Tibial nerve (tissue), 4 donors: ENCODE measurements at regions not wholly inside any gene's neighbourhood (a gene's known extent, or its start where the extent isn't known, plus 50 kb on each side); places are given as distances from the start of the nearest gene placed in this dataset.

Experiments used
- DNase-seq, 2 donors: peaks; one replicate each; pipeline ENCODE4 v3.0.0-alpha.2; 2019; ENCODE audit warnings: low spot score in 2 of 2
- H3K27ac ChIP-seq, 4 donors: fragments of 200-600 bp; sonication (generic) in 3 of 4; one replicate each; pipeline ENCODE4 v1.5.1; 2017 to 2019; ENCODE audit warnings: mild to moderate bottlenecking in 1 of 4
- H3K27me3 ChIP-seq, 2 donors: fragments of 200-600 bp; sonication (generic) in 1 of 2; one replicate each; pipeline versions ENCODE4 v1.5.1 to v1.6.0; 2017 to 2019
- H3K36me3 ChIP-seq, 3 donors: fragments of 200-600 bp; sonication (generic); one replicate each; pipeline ENCODE4 v1.5.1; 2018 to 2019
- H3K4me1 ChIP-seq, 4 donors: fragments of 200-600 bp; sonication (generic) in 3 of 4; one replicate each; pipeline ENCODE4 v1.5.1; 2017 to 2019
- H3K4me3 ChIP-seq, 4 donors: fragments of 200-600 bp; sonication (generic) in 3 of 4; one replicate each; pipeline ENCODE4 v1.5.1; 2017 to 2019; ENCODE audit warnings: mild to moderate bottlenecking in 1 of 4, moderate library complexity in 1 of 4
- H3K9me3 ChIP-seq, 4 donors: fragments of 200-600 bp; sonication (generic) in 3 of 4; one replicate each; pipeline ENCODE4 v1.5.1; 2017 to 2019
- EP300 ChIP-seq, 2 donors: sonication (generic); formaldehyde crosslinking; IDR thresholded peaks; one replicate each; pipeline ENCODE4 v1.6.1; 2017; ENCODE audit warnings: antibody characterized with exemption in 2 of 2, mild to moderate bottlenecking in 1 of 2
- POLR2A ChIP-seq, 2 donors: fragments of 450-650 bp; IDR thresholded peaks; one replicate each; pipeline ENCODE4 v1.6.1; 2017; ENCODE audit warnings: antibody characterized with exemption in 2 of 2, mild to moderate bottlenecking in 2 of 2, moderate library complexity in 2 of 2
- WGBS, 2 donors: methylation state at CpG; one replicate each; pipeline ENCODE4 v1.1.5; 2018; 5-methylcytosine and 5-hydroxymethylcytosine counted together
- TF ChIP-seq, protein P1 (sequence below), 5 experiments: fragments of 200-600 bp in 3 of 5; fragments of 450-650 bp in 2 of 5; sonication (generic) in 3 of 5; IDR thresholded peaks; one replicate each; pipeline ENCODE4 v1.5.1; 2016 to 2019; ENCODE audit warnings: antibody characterized with exemption in 5 of 5, mild to moderate bottlenecking in 3 of 5, moderate library complexity in 2 of 5

DNA sequence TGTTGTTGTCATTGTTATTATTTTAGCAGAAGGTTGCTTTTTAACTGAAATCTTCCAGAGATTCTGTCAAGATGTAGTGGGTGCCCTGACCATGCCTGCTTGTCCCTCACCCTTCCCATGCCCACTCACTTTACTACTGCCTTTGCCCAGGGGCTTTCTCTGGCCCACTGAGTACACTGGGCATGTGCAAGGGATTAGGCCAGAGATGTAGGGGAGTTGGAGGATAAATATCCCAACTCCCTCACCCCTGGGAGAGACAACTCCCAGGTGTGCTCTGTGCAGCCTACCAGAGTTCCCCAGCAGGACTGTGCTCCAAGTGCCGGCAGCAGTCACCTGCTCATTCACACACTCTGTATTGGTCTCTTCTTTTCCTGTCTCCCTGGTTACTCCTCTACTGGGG is 559.1 kb downstream of the MIAT start:
- Histone ChIP-seq H3K9me3 (no peaks in the 10 kb centered on the region), H3K4me3 (no peak overlapping the region), H3K4me1 (peaks cover 0 to 17% (median 2%) of the 10 kb centered on the region in 4 donors), H3K36me3 (no peaks in the 10 kb centered on the region), H3K27me3 (peaks cover 0 to 2% of the 10 kb centered on the region in 2 donors), H3K27ac (no peak overlapping the region)
- no peak for TF ChIP-seq POLR2A (IDR thresholded peaks at IDR 0.05)
- TF ChIP-seq EP300 (IDR thresholded peaks at IDR 0.05), result no peak
- TF ChIP-seq, protein P1, sequence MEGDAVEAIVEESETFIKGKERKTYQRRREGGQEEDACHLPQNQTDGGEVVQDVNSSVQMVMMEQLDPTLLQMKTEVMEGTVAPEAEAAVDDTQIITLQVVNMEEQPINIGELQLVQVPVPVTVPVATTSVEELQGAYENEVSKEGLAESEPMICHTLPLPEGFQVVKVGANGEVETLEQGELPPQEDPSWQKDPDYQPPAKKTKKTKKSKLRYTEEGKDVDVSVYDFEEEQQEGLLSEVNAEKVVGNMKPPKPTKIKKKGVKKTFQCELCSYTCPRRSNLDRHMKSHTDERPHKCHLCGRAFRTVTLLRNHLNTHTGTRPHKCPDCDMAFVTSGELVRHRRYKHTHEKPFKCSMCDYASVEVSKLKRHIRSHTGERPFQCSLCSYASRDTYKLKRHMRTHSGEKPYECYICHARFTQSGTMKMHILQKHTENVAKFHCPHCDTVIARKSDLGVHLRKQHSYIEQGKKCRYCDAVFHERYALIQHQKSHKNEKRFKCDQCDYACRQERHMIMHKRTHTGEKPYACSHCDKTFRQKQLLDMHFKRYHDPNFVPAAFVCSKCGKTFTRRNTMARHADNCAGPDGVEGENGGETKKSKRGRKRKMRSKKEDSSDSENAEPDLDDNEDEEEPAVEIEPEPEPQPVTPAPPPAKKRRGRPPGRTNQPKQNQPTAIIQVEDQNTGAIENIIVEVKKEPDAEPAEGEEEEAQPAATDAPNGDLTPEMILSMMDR (IDR thresholded peaks at IDR 0.05), result no peak
- DNase-seq, result no peak
- 70 to 82% methylated on average over 1 of the region's 1 CpG for WGBS, 2 donors

DNA sequence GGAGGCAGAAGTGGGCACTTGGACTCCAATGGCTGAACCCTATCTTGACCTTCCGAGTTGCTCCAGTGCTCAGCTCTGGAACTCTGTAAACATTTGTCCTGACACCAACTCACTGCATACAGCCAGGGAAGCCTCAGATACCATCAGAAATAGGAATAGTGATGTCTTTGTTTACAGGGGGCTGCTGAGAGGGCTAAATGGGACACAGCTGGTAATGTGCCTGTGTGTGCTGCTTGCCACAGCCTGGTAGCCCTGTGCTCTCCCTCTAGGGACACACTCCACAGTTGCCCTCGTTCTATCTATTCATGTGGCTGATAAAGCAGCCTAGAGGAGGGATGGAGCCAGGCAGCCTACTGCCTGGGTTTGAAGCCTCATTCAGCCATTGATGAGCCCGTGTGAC is 559.8 kb downstream of the MIAT start:
- WGBS, 2 donors, result 63% methylated on average over 3 of the region's 3 CpGs
- no peak overlapping the region for H3K4me3 ChIP-seq
- no peaks in the 10 kb centered on the region for H3K9me3 ChIP-seq
- peaks cover 0 to 17% (median 2%) of the 10 kb centered on the region in 4 donors for H3K4me1 ChIP-seq
- H3K27ac ChIP-seq, result no peak overlapping the region
- H3K36me3 ChIP-seq, result no peaks in the 10 kb centered on the region
- TF ChIP-seq POLR2A (IDR thresholded peaks at IDR 0.05) (no peak), EP300 (IDR thresholded peaks at IDR 0.05) (no peak)
- TF ChIP-seq, protein P1 (IDR thresholded peaks at IDR 0.05), result no peak
- DNase-seq, result no peak
- H3K27me3 ChIP-seq, result peaks cover 0 to 3% of the 10 kb centered on the region in 2 donors

DNA sequence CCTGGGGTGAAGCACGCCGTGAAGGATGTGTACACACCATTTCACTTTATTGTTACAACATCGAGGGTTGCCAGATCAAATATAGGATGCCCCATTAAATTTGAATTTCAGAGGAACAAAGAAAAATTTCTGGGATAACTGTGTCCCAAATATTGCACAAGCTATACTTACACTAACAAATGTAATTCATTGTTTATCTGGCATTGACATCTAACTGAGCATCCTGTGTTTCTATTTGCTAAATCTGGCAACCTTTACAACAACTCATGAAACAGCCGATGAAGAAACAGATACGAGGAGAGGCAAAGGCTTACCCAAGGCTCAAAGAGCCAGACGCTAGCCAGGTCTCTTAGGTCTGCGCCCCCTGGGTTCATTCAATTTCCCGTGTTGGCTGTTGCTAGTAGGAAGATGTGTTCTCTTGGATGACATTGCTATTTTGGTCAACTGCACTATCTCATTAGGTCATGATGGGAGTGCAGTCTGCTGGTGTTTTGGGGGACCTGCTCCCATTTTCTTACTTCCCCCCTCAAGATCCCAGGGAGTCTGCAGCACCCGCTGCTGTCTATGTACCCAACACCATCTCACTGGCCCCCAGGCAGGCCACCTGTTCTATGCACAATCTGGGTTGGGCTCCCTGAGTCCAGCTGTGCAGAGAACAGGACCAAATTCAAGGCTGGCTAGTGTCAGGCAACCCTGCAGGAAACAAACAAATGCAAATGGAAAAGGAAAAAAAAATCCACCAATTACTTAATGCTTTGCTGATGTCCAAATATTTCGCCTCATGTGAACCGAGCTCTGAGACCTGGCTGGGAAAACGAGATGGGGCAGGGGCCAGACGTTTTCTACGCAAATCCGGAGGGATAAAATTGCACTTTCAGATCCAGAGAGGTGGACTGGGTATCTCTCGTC is 560.9 kb downstream of the MIAT start:
- 67 to 72% methylated on average over 16 of the region's 16 CpGs for WGBS, 2 donors
- Histone ChIP-seq H3K27me3 (peaks cover 0 to 3% of the 10 kb centered on the region in 2 donors), H3K4me3 (no peak overlapping the region), H3K36me3 (no peaks in the 10 kb centered on the region), H3K9me3 (peaks cover 0 to 3% (median under 1%) of the 10 kb centered on the region in 4 donors), H3K4me1 (peaks cover 0 to 11% (median 2%) of the 10 kb centered on the region in 4 donors), H3K27ac (peak overlapping the region in 1 of 4 donors; percentile 66)
- TF ChIP-seq, protein P1 (IDR thresholded peaks at IDR 0.05), result no peak
- peak in 1 of 2 donors; percentile 10 for TF ChIP-seq EP300 (IDR thresholded peaks at IDR 0.05)
- DNase-seq, result no peak

DNA sequence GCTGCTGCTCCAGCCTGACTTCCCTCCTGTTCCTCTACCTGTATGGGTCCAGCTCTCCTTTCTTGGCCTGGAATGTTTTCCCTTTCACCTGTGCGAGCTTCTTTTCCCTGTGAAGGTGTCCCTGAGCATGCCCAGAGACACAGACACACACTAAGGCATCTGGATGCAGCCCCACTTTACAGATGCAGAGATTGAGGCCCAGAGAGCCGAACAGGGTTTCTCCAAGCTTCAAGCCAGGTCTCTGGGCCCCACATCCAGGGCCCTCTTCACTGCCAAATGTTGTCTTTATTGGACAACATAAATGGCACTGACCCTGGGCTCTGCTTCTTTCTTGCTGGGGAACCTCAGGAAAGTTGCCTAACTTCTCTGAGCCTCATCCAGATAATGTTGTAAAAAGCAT is 561.6 kb downstream of the MIAT start:
- peaks cover 0 to 3% of the 10 kb centered on the region in 2 donors for H3K27me3 ChIP-seq
- 92 to 95% methylated on average over 2 of the region's 2 CpGs for WGBS, 2 donors
- no peaks in the 10 kb centered on the region for H3K36me3 ChIP-seq
- no peak for DNase-seq
- no peak for TF ChIP-seq POLR2A (IDR thresholded peaks at IDR 0.05)
- no peak for TF ChIP-seq EP300 (IDR thresholded peaks at IDR 0.05)
- TF ChIP-seq, protein P1 (IDR thresholded peaks at IDR 0.05), result no peak
- peaks cover 0 to 6% (median 1%) of the 10 kb centered on the region in 4 donors for H3K9me3 ChIP-seq
- peak overlapping the region in 1 of 4 donors; percentile 66 for H3K27ac ChIP-seq
- H3K4me3 ChIP-seq, result no peak overlapping the region
- peaks cover 0 to 8% (median 0%) of the 10 kb centered on the region in 4 donors for H3K4me1 ChIP-seq

DNA sequence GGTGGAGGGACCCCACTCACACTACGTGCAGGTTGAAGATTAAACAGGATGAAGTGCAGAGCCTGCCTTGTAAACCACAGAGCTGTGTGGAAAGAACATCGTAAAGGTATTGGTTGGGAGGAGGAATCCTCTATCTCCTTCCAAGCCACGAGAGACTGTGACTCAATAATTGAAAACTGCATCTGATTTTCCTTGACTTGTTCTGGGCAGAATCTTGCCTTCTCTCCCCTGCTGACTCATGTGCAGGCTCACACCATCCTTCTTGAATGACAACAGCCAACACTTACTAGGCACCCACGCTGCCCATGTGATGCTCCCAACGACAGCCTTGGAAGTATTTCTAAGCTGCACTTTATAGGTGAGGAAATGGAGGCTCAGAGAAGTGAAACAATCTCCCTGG is 563.0 kb downstream of the MIAT start:
- TF ChIP-seq, protein P1 (IDR thresholded peaks at IDR 0.05), result no peak
- TF ChIP-seq POLR2A (IDR thresholded peaks at IDR 0.05) (no peak), EP300 (IDR thresholded peaks at IDR 0.05) (peak in 1 of 2 donors; percentile 57)
- H3K36me3 ChIP-seq, result no peaks in the 10 kb centered on the region
- peaks cover 0 to 17% (median 0%) of the 10 kb centered on the region in 4 donors for H3K4me1 ChIP-seq
- no peak overlapping the region for H3K4me3 ChIP-seq
- H3K9me3 ChIP-seq, result peaks cover 0 to 6% (median 1%) of the 10 kb centered on the region in 4 donors
- 68 to 71% methylated on average over 5 of the region's 5 CpGs for WGBS, 2 donors
- H3K27ac ChIP-seq, result peak overlapping the region in 1 of 4 donors; percentile 71
- H3K27me3 ChIP-seq, result peaks cover 0 to 3% of the 10 kb centered on the region in 2 donors
- peak in 1 of 2 donors; percentile 46 for DNase-seq
